ENCODE measurements at regions not wholly inside any gene's neighbourhood (a gene's known extent, or its start where the extent isn't known, plus 50 kb on each side); places are given as distances from the start of the nearest gene placed in this dataset.

GRCh38 chr6:94389218-94389617, 969.9 kb upstream of the EPHA7 start:
- H3K4me3 ChIP-seq: no peak overlapping the region
- Mint-ChIP-seq H3K4me1 (no peaks in the 10 kb centered on the region), H3K27ac (no peak overlapping the region), H3K9me3 (no peaks in the 10 kb centered on the region), H3K27me3 (ENCODE audit: insufficient read depth, low read depth) (no peaks in the 10 kb centered on the region), H3K36me3 (no peaks in the 10 kb centered on the region), H3K4me3 (no peak overlapping the region)
- H3K9ac ChIP-seq: no peak overlapping the region
- no peaks in the 10 kb centered on the region for H3K79me2 ChIP-seq (ENCODE audit: low read depth)
- no peaks in the 10 kb centered on the region for H3K9me3 ChIP-seq (ENCODE audit: low read depth)
- H3K4me1 ChIP-seq: no peaks in the 10 kb centered on the region
- no peaks in the 10 kb centered on the region for H4K20me1 ChIP-seq (ENCODE audit: low read depth)
- H3K27me3 ChIP-seq: no peaks in the 10 kb centered on the region
- no peak overlapping the region for H2AFZ ChIP-seq (replicated peaks)
- H3K36me3 ChIP-seq: no peaks in the 10 kb centered on the region
- DNase-seq (ENCODE audit: low spot score): no peak
- no peaks in the 10 kb centered on the region for H3F3A ChIP-seq (ENCODE audit: low read depth)
- H3K4me2 ChIP-seq: no peak overlapping the region
- no peak overlapping the region for H3K27ac ChIP-seq
- TF ChIP-seq, protein P1, sequence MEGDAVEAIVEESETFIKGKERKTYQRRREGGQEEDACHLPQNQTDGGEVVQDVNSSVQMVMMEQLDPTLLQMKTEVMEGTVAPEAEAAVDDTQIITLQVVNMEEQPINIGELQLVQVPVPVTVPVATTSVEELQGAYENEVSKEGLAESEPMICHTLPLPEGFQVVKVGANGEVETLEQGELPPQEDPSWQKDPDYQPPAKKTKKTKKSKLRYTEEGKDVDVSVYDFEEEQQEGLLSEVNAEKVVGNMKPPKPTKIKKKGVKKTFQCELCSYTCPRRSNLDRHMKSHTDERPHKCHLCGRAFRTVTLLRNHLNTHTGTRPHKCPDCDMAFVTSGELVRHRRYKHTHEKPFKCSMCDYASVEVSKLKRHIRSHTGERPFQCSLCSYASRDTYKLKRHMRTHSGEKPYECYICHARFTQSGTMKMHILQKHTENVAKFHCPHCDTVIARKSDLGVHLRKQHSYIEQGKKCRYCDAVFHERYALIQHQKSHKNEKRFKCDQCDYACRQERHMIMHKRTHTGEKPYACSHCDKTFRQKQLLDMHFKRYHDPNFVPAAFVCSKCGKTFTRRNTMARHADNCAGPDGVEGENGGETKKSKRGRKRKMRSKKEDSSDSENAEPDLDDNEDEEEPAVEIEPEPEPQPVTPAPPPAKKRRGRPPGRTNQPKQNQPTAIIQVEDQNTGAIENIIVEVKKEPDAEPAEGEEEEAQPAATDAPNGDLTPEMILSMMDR (IDR thresholded peaks at IDR 0.05): no peak

DNA sequence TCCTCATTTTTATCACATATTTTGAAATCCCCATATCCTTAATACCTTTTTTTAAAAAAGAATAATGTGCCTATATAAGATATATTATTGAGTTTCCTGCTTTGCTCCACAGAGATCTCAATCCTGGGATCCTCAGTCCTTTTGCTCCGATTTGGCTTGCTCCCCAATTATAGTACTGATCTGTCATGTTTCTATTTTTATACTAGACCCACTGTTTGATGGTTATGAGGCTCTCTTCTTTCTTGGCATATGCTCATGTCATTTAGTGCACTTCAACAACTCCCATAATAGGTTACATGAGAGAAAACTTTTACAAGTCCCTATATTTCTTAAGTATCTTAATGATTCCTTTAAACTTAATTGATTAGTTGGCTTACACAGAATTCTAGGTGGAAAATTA, 958.5 kb upstream of the EPHA7 start:
- DNase-seq (ENCODE audit: low spot score): no peak
- H3F3A ChIP-seq (ENCODE audit: low read depth): no peaks in the 10 kb centered on the region
- Mint-ChIP-seq H3K27ac (no peak overlapping the region), H3K36me3 (no peaks in the 10 kb centered on the region), H3K4me3 (no peak overlapping the region), H3K4me1 (peaks cover 8% of the 10 kb centered on the region), H3K9me3 (peaks cover 5% of the 10 kb centered on the region), H3K27me3 (ENCODE audit: insufficient read depth, low read depth) (peaks cover 2% of the 10 kb centered on the region)
- no peaks in the 10 kb centered on the region for H3K79me2 ChIP-seq (ENCODE audit: low read depth)
- peaks cover 9% of the 10 kb centered on the region for H3K4me1 ChIP-seq
- no peaks in the 10 kb centered on the region for H4K20me1 ChIP-seq (ENCODE audit: low read depth)
- TF ChIP-seq EZH2phosphoT487 (IDR thresholded peaks at IDR 0.05) (no peak), EZH2 (IDR thresholded peaks at IDR 0.05) (no peak)
- TF ChIP-seq, protein P1 (IDR thresholded peaks at IDR 0.05): no peak
- H3K36me3 ChIP-seq: no peaks in the 10 kb centered on the region
- no peak overlapping the region for H2AFZ ChIP-seq (replicated peaks)
- H3K4me3 ChIP-seq: no peak overlapping the region
- no peak overlapping the region for H3K9ac ChIP-seq
- no peak overlapping the region for H3K4me2 ChIP-seq
- H3K27me3 ChIP-seq: no peaks in the 10 kb centered on the region
- no peak overlapping the region for H3K27ac ChIP-seq
- no peaks in the 10 kb centered on the region for H3K9me3 ChIP-seq (ENCODE audit: low read depth)

DNA sequence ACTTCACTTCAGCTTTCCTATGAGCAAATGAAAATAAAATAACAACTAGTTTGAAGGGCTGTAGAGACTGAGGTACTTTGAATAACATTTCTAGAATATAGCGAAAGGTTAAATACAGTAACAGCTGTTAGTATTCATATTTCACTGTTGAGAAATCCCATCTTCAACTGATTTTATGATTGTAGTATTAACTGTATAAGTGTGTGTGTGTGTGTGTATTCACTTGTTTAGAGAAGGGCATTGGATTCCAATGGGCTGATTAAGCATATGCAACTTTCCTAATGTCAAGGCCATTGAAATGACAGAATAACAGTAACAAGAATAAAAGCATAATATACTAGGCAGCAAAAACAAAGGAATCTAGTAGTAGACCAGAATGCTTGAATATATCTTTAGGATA, 957.5 kb upstream of the EPHA7 start:
- Histone ChIP-seq H2AFZ (replicated peaks) (no peak overlapping the region), H3K79me2 (ENCODE audit: low read depth) (no peaks in the 10 kb centered on the region), H3K36me3 (no peaks in the 10 kb centered on the region), H4K20me1 (ENCODE audit: low read depth) (no peaks in the 10 kb centered on the region), H3K27ac (no peak overlapping the region), H3K4me1 (peaks cover 9% of the 10 kb centered on the region), H3K4me3 (no peak overlapping the region), H3K9ac (no peak overlapping the region), H3K4me2 (no peak overlapping the region), H3F3A (ENCODE audit: low read depth) (no peaks in the 10 kb centered on the region), H3K9me3 (ENCODE audit: low read depth) (no peaks in the 10 kb centered on the region), H3K27me3 (no peaks in the 10 kb centered on the region)
- no peak for TF ChIP-seq EZH2 (IDR thresholded peaks at IDR 0.05)
- DNase-seq (ENCODE audit: low spot score): no peak
- peaks cover 5% of the 10 kb centered on the region for H3K9me3 Mint-ChIP-seq
- H3K4me1 Mint-ChIP-seq: peaks cover 8% of the 10 kb centered on the region
- H3K27me3 Mint-ChIP-seq (ENCODE audit: insufficient read depth, low read depth): peaks cover 2% of the 10 kb centered on the region
- no peaks in the 10 kb centered on the region for H3K36me3 Mint-ChIP-seq
- no peak overlapping the region for H3K27ac Mint-ChIP-seq
- no peak overlapping the region for H3K4me3 Mint-ChIP-seq

DNA sequence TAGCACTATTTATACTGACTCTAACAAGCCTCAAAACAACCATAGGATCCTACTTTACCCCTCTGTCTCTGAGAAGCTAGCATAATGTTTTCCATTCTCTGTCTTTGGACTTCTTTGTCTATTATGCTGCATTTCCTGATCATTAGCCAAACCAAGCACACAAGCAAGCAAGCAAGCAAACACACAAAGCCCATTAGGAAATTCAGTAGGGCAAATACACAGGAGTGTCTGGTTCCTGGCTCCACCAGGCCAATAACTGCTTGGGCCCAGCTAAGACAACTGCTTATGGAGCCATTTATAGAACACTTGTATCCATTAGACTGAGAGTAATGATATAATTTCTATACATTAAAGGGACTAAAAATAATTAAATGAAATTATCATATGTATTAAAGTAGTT, 952.9 kb upstream of the EPHA7 start:
- H3K27me3 Mint-ChIP-seq (ENCODE audit: insufficient read depth, low read depth): no peaks in the 10 kb centered on the region
- H3K27me3 ChIP-seq: no peaks in the 10 kb centered on the region

More for the DNA sequence above, 952.9 kb upstream of the EPHA7 start:
- no peaks in the 10 kb centered on the region for H3K36me3 Mint-ChIP-seq
- H3K4me3 Mint-ChIP-seq: no peak overlapping the region
- Histone ChIP-seq H3F3A (ENCODE audit: low read depth) (no peaks in the 10 kb centered on the region), H3K4me2 (no peak overlapping the region), H3K27ac (no peak overlapping the region), H3K4me3 (no peak overlapping the region), H3K36me3 (no peaks in the 10 kb centered on the region), H3K4me1 (no peaks in the 10 kb centered on the region), H4K20me1 (ENCODE audit: low read depth) (no peaks in the 10 kb centered on the region), H2AFZ (replicated peaks) (no peak overlapping the region), H3K9me3 (ENCODE audit: low read depth) (no peaks in the 10 kb centered on the region), H3K79me2 (ENCODE audit: low read depth) (no peaks in the 10 kb centered on the region), H3K9ac (no peak overlapping the region)
- H3K9me3 Mint-ChIP-seq: no peaks in the 10 kb centered on the region
- no peaks in the 10 kb centered on the region for H3K4me1 Mint-ChIP-seq
- TF ChIP-seq EZH2phosphoT487 (IDR thresholded peaks at IDR 0.05) (no peak), EZH2 (IDR thresholded peaks at IDR 0.05) (no peak)
- TF ChIP-seq, protein P1 (IDR thresholded peaks at IDR 0.05): no peak
- DNase-seq (ENCODE audit: low spot score): no peak
- no peak overlapping the region for H3K27ac Mint-ChIP-seq

Measured in neural progenitor cell (in vitro differentiated cells).